GM12864 (cell line): ENCODE measurements at regions not wholly inside any gene's neighbourhood (a gene's known extent, or its start where the extent isn't known, plus 50 kb on each side); places are given as distances from the start of the nearest gene placed in this dataset.

Experiments used
- DNase-seq: peaks from one replicate; pipeline ENCODE4 v3.0.0-alpha.2; 2011; ENCODE audit warnings: low read depth
- H3K4me3 ChIP-seq: 2 replicates; pipeline ENCODE4 v1.5.1; 2011; ENCODE audit warnings: mild to moderate bottlenecking, low read depth, low read length, control low read depth
- TF ChIP-seq, protein P1 (sequence below): IDR thresholded peaks from 2 replicates; pipeline ENCODE4 v1.5.1; 2011; ENCODE audit warnings: low read depth, mild to moderate bottlenecking, moderate library complexity, low read length, control low read depth, inconsistent platforms; ENCODE audit errors: missing control alignments

DNA sequence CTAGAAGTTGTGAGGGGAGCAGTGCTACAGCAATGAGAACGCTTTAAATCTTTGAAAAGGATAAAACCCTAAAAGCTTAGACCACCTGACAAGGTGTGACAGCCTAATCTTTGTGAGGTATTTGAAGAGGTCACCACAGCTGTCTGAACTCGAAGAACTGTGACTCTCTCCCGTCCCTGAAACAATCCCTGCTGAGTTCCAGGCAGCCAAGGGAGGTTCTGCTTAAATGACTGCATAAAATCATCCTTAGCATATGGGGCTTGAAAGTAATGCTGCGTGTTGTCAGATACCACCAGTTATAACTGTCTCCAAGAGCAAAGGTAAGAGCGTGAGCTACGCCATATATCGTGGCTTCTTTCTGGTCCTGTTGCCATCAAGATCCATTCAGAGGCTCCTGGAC is 696.3 kb downstream of the PCDH7 start:
- H3K4me3 ChIP-seq: no peak overlapping the region
- TF ChIP-seq, protein P1, sequence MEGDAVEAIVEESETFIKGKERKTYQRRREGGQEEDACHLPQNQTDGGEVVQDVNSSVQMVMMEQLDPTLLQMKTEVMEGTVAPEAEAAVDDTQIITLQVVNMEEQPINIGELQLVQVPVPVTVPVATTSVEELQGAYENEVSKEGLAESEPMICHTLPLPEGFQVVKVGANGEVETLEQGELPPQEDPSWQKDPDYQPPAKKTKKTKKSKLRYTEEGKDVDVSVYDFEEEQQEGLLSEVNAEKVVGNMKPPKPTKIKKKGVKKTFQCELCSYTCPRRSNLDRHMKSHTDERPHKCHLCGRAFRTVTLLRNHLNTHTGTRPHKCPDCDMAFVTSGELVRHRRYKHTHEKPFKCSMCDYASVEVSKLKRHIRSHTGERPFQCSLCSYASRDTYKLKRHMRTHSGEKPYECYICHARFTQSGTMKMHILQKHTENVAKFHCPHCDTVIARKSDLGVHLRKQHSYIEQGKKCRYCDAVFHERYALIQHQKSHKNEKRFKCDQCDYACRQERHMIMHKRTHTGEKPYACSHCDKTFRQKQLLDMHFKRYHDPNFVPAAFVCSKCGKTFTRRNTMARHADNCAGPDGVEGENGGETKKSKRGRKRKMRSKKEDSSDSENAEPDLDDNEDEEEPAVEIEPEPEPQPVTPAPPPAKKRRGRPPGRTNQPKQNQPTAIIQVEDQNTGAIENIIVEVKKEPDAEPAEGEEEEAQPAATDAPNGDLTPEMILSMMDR: no peak
- DNase-seq: no peak

DNA sequence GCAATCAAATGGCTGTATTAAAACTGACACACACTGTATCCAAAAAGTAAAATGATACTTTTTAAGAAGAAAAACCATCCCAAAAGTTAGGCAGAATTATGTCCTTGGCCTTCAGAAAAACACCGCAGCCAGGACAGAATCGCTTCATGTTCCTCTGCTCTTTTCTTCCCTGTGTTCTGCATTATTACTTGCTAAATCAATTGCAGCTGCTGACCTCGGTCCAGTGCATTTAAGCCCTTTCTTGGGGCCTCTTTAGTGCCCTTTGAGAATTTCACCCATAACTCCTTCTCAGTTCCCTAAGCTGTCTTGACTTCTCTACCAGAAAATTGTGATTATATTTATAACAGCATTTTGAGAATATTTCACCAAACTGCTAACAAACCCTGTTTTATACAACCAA is 696.9 kb downstream of the PCDH7 start:
- TF ChIP-seq, protein P1: no peak
- DNase-seq: no peak
- no peak overlapping the region for H3K4me3 ChIP-seq

DNA sequence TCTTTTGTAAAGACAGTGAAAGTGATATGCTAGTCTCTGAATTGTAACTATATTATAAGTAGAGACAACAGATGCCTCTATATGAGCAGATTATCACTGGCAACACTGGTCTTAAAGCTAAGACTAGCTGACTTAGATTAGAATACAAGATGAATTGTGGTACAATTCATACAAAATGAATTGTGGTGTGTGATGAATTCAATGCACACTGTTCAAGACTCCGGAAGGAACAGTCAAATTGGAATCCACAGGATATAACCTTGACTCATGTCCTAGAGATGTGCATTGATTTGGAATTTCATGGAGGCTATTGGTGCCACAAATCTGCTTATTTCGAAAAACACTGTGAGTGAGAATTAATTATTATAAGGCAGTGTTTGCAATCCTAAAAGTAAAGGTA is 701.8 kb downstream of the PCDH7 start:
- TF ChIP-seq, protein P1: no peak
- H3K4me3 ChIP-seq: no peak overlapping the region
- DNase-seq: no peak

DNA sequence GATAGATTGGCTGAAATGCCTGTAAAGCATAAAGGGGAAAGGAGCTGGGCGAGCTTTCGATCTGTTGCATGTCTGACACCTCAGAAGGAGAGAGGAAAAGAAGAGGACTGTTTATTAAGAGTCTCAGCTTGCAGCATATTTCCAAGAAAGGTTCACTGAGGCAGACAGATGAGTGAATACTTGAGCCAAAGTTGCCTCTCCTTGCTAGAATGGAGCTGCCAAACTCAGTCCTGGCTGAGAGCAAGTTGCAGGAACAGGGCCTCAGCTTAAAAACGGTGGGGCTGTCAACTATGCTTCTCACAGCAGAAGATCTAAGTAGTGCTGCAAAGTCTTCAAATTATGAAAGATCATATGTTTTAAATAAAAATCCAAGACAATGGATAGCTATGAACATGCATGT is 707.5 kb downstream of the PCDH7 start:
- TF ChIP-seq, protein P1: no peak
- DNase-seq: no peak
- no peak overlapping the region for H3K4me3 ChIP-seq

DNA sequence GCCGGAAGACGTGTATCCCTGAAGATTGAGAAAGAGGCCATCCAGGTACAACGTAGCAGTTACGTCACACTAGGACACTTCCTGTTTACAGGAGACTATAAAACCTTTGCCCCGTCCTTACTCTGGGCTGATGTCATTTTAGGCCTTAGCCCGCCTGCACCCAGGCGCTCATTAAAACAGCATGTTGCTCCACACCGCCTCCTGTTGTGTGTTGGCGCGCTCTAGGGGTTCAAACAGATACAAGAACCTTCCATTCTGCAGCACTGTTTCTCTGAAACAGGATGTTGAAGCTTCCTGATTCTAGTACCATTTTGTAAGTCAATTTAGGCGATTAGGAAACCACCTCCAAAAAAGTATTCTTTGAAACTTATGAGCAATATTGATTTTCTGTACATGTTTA is 722.1 kb downstream of the PCDH7 start:
- TF ChIP-seq, protein P1: no peak
- no peak for DNase-seq
- no peak overlapping the region for H3K4me3 ChIP-seq

DNA sequence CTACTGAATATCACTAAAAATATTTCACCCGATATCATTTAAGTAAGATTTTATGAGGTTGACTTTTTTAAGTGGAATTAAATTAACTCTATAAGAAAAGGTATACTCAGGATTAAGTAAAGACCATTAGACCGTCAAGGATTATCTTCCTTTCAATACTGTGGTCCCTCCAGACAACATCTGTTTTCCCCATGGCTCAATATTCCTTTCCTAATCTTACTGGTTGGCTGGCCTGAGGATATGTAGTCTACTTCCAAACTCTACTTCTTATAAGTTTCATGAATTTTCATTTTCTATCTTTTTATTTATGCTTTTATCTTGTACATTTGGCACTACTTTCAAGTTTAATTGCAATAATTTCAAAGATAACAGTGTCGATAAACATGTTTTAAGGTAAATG is 725.4 kb downstream of the PCDH7 start:
- no peak for DNase-seq
- TF ChIP-seq, protein P1: no peak

DNA sequence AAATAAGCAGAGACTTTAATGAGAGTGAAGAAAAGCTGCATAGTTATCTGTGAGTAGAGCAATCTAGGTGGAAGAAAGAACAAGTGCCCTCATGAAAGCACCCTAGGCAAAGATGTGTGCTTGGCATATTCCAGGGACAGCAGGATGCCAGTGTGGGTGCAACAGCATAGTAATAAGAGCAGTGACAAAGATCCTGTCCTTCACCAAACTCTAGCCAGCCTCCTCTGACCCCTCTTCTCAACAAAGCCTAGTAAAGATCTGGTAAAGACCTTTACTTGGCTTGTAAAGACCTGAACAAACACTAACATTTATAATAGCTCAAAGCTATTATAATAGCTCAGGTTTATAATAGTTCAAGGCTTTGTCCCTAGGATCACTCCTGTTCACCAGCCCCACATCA is 735.4 kb downstream of the PCDH7 start:
- H3K4me3 ChIP-seq: no peak overlapping the region
- TF ChIP-seq, protein P1: no peak
- DNase-seq: no peak

More for the DNA sequence above, 725.4 kb downstream of the PCDH7 start:
- H3K4me3 ChIP-seq: no peak overlapping the region
